Central memory CD8-positive, alpha-beta T cell (primary cell): ENCODE measurements at regions not wholly inside any gene's neighbourhood (a gene's known extent, or its start where the extent isn't known, plus 50 kb on each side); places are given as distances from the start of the nearest gene placed in this dataset.

Experiments
- ATAC-seq: fragments of 150-1000 bp; cut with Tn5 transposase; replicated peaks from 2 replicates; pipeline ENCODE4 v1.10.0; 2022; ENCODE audit warnings: mild to moderate bottlenecking, moderate FRiP score, moderate number of reproducible peaks; ENCODE audit not compliant: poor library complexity, severe bottlenecking; ENCODE audit errors: extremely low read depth
- DNase-seq, 2 donors: peaks; one replicate each; pipeline ENCODE4 v3.0.0; 2021; ENCODE audit warnings: low spot score in 2 of 2
- H3K27ac Mint-ChIP-seq: one replicate; pipeline ENCODE4 v1.8.0; 2022; ENCODE audit warnings: low read depth, mild to moderate bottlenecking, moderate library complexity, mixed read lengths
- H3K27me3 Mint-ChIP-seq: one replicate; pipeline ENCODE4 v1.8.0; 2022; ENCODE audit warnings: mixed read lengths
- H3K36me3 Mint-ChIP-seq: one replicate; pipeline ENCODE4 v1.8.0; 2022; ENCODE audit warnings: mild to moderate bottlenecking, moderate library complexity, mixed read lengths; ENCODE audit not compliant: insufficient read depth
- H3K4me1 Mint-ChIP-seq: one replicate; pipeline ENCODE4 v1.8.0; 2022; ENCODE audit warnings: mixed read lengths
- H3K4me3 Mint-ChIP-seq: one replicate; pipeline ENCODE4 v1.8.0; 2022; ENCODE audit warnings: mild to moderate bottlenecking, moderate library complexity, mixed read lengths
- H3K9me3 Mint-ChIP-seq: one replicate; pipeline ENCODE4 v1.8.0; 2022; ENCODE audit warnings: mixed read lengths

DNA sequence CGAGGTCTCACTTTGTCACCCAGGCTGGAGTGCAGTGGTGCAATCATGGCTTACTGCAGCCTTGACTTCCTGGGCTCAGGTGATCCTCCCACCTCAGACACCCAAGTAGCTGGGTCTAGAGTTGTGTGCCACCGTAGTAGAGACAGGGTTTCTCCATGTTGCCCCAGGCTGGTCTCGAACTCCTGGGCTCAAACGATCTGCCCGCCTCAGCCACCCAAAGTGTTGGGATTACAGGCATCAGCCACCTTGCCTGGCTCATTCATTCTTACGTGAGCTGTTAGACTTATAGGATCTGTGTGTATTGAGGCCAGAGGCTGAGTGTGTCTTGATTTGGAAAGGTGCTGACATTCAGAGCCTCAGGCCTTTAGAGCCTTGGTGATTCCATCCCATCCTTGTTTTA lies 128.1 kb downstream of the SLC25A47 start:
- no peaks in the 10 kb centered on the region for H3K9me3 Mint-ChIP-seq
- no peak overlapping the region for H3K4me3 Mint-ChIP-seq
- no peaks in the 10 kb centered on the region for H3K36me3 Mint-ChIP-seq
- ATAC-seq: no peak
- DNase-seq: no peak
- H3K4me1 Mint-ChIP-seq: peaks cover 5% of the 10 kb centered on the region
- no peaks in the 10 kb centered on the region for H3K27me3 Mint-ChIP-seq
- H3K27ac Mint-ChIP-seq: no peak overlapping the region

DNA sequence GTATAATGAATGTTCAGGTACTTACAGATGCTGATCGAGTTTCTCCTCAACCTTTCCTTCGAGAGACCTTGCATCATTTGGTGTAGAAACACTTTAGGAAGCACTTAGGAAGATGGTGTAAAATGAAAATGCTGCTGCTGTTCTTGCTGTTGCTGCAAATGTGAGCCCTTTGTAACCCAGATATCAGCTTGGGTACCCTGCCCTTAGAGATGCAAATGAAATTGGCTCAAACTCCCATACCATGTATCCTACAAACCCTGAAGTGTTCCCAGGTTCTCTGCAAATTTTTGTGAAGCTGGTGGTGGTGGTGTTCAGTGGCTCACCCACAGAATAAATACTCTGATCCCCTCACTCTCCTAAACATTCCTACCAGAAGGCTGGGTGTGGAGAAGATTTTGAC lies 130.8 kb downstream of the SLC25A47 start:
- Mint-ChIP-seq H3K9me3 (no peaks in the 10 kb centered on the region), H3K27ac (no peak overlapping the region)
- no peak for DNase-seq

GRCh38 chr14:100454437-100454836 lies 131.3 kb downstream of the SLC25A47 start:
- H3K36me3 Mint-ChIP-seq: no peaks in the 10 kb centered on the region
- no peak overlapping the region for H3K27ac Mint-ChIP-seq
- no peak overlapping the region for H3K4me3 Mint-ChIP-seq
- H3K4me1 Mint-ChIP-seq: peaks cover 5% of the 10 kb centered on the region
- no peaks in the 10 kb centered on the region for H3K27me3 Mint-ChIP-seq
- no peaks in the 10 kb centered on the region for H3K9me3 Mint-ChIP-seq
- DNase-seq: no peak
- no peak for ATAC-seq

More for the DNA sequence above, 130.8 kb downstream of the SLC25A47 start:
- ATAC-seq: no peak
- Mint-ChIP-seq H3K36me3 (no peaks in the 10 kb centered on the region), H3K4me1 (peaks cover 5% of the 10 kb centered on the region), H3K4me3 (no peak overlapping the region), H3K27me3 (no peaks in the 10 kb centered on the region)

GRCh38 chr14:100463937-100464336 lies 123.3 kb downstream of the BEGAIN start:
- DNase-seq (no peak), ATAC-seq (no peak)
- H3K4me1 Mint-ChIP-seq: peaks cover 11% of the 10 kb centered on the region
- no peaks in the 10 kb centered on the region for H3K27me3 Mint-ChIP-seq
- H3K27ac Mint-ChIP-seq: peak overlapping the region; percentile 38
- H3K4me3 Mint-ChIP-seq: no peak overlapping the region
- no peaks in the 10 kb centered on the region for H3K36me3 Mint-ChIP-seq
- no peaks in the 10 kb centered on the region for H3K9me3 Mint-ChIP-seq

- H3K27ac Mint-ChIP-seq: no peak overlapping the region
- H3K9me3 Mint-ChIP-seq: no peaks in the 10 kb centered on the region
- no peaks in the 10 kb centered on the region for H3K27me3 Mint-ChIP-seq
- DNase-seq (no peak), ATAC-seq (no peak)
- peaks cover 19% of the 10 kb centered on the region for H3K4me1 Mint-ChIP-seq
- no peaks in the 10 kb centered on the region for H3K36me3 Mint-ChIP-seq
- no peak overlapping the region for H3K4me3 Mint-ChIP-seq
These were observed 120.9 kb downstream of the BEGAIN start for GRCh38 chr14:100466111-100466856.

DNA sequence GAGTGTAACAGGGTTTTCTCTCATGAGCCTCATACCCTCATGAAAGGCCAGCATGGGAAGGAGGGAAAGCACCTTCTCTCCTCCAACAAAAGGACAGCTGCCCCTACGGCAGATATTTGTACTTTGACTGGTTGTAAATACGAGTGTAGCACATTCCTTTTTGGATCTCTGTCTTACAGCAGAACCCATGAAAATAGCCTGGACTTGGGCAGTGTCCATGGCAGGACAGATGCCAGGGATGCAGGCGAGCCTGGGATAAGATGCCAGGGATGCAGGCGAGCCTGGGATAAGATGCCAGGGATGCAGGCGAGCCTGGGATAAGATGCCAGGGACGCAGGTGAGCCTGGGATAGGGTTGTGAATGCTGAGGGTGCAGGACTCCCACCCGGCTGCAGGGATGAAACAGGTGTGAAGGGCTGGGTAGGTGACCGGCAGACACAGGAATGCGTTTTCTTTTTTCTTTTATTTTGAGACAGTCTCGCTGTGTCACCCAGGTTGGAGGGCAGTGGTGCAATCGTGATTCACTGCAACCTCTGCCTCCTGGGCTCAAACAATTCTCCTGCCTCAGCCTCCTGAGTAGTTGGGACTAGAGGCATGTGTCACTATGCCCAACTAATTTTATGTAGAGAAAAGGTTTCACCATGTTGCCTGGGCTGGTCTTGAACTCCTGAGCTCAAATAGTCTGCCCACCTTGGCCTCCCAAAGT lies 120.0 kb downstream of the BEGAIN start:
- Mint-ChIP-seq H3K27me3 (no peaks in the 10 kb centered on the region), H3K4me3 (no peak overlapping the region), H3K36me3 (no peaks in the 10 kb centered on the region), H3K27ac (no peak overlapping the region), H3K4me1 (peaks cover 19% of the 10 kb centered on the region), H3K9me3 (no peaks in the 10 kb centered on the region)
- ATAC-seq (no peak), DNase-seq (no peak)

DNA sequence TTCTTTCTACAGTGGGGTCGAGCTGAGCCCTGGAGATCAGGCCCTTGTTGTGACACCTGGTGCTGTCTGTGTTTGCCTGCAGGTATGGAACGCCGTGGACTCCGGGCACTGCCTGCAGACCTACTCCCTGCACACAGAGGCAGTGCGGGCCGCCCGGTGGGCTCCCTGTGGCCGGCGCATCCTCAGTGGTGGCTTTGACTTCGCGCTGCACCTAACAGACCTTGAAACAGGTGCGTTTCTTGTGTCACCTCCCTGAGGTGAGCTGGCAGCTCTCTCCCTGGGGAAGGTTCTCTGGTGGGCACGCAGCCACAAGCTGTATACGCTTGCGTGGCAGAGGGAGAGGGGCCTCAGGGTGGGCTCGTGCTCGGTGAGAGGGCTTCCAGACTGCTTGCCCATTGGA lies 119.3 kb downstream of the BEGAIN start:
- Mint-ChIP-seq H3K9me3 (no peaks in the 10 kb centered on the region), H3K4me3 (no peak overlapping the region), H3K4me1 (peaks cover 19% of the 10 kb centered on the region), H3K27me3 (no peaks in the 10 kb centered on the region), H3K27ac (no peak overlapping the region), H3K36me3 (no peaks in the 10 kb centered on the region)
- DNase-seq (no peak), ATAC-seq (no peak)

DNA sequence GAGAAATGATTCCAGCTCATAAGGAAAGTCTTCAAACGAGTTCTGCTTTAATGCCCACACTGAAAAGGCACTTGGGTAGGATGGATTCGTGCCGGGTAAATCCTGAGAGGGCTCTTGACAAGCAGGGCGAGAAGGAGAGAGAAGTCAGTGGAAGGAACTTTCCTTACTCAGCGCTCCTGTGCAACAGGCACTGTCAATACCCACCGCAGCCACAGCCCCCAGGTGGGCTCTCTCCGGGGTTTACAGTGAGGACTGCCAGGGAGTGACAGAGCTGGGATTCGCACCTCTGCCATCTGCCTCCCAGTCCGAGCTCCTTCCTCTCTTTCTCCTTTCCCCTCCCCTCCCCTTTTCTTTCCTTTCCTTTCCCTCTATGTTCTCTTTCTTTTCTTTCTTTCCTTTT lies 118.7 kb downstream of the BEGAIN start:
- no peaks in the 10 kb centered on the region for H3K27me3 Mint-ChIP-seq
- DNase-seq (no peak), ATAC-seq (no peak)
- peaks cover 15% of the 10 kb centered on the region for H3K4me1 Mint-ChIP-seq
- no peak overlapping the region for H3K4me3 Mint-ChIP-seq
- no peaks in the 10 kb centered on the region for H3K9me3 Mint-ChIP-seq
- no peaks in the 10 kb centered on the region for H3K36me3 Mint-ChIP-seq
- H3K27ac Mint-ChIP-seq: peak overlapping the region; percentile 39

- no peak for ATAC-seq
- Mint-ChIP-seq H3K4me3 (no peak overlapping the region), H3K9me3 (no peaks in the 10 kb centered on the region), H3K36me3 (no peaks in the 10 kb centered on the region), H3K27me3 (no peaks in the 10 kb centered on the region), H3K27ac (no peak overlapping the region), H3K4me1 (peaks cover 8% of the 10 kb centered on the region)
- DNase-seq: no peak
These were observed 117.3 kb downstream of the BEGAIN start for GRCh38 chr14:100469632-100470522.

DNA sequence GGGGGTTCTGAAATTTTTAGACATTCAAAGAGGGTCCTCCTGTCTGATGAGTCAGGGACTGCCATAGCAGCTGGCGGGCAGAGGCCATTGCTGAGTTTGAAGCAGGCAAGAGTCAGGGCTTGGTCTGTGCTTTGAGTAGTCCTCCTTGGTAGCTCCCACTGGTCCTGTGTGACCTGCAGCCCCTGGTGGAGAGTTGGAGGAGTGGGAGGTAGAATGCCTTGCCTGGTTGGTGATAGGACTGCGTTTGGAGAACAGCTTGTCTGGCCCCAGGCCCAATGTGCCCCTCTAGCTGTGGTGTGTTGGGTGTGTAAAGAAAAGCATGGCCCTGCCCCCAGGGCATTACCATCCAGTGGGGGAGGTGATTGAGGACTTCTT lies 116.7 kb downstream of the BEGAIN start:
- Mint-ChIP-seq H3K27ac (no peak overlapping the region), H3K9me3 (no peaks in the 10 kb centered on the region), H3K4me3 (no peak overlapping the region), H3K27me3 (no peaks in the 10 kb centered on the region), H3K36me3 (no peaks in the 10 kb centered on the region), H3K4me1 (peaks cover 8% of the 10 kb centered on the region)
- ATAC-seq (no peak), DNase-seq (no peak)

DNA sequence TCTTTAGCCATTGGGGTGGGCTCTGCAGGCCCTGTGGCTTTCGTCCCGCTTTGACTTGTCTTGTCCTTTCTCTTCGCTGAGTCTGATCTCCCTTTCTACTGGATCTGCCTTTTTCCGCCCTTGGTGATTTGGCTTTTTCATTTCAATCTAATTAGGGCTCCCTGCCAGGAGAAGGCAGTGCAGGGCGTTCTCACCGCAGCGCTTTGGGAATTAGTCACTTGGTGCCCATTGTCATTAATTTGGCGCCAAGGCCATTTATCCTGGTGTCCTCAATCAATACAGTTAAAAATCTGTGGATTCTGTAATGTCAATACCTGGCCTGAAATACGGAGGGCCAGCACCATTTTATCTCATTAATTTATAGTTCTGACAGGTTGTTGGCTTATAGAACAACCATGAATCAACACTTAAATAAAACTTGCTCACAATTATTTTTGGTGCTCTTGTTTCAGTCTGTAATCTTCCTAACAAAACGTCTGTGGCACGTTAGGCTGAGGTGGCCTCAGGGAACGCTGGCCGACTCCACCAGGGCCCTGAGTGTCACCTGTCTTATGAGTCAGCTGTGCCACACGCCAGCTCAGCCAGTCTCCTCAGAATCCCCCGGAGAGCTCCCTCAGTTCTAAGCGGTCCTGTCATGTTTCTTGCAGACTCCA lies 115.7 kb downstream of the BEGAIN start:
- Mint-ChIP-seq H3K4me3 (no peak overlapping the region), H3K4me1 (peaks cover 8% of the 10 kb centered on the region), H3K27ac (no peak overlapping the region), H3K36me3 (no peaks in the 10 kb centered on the region), H3K27me3 (no peaks in the 10 kb centered on the region), H3K9me3 (no peaks in the 10 kb centered on the region)
- no peak for ATAC-seq
- no peak for DNase-seq

- H3K4me3 Mint-ChIP-seq: no peak overlapping the region
- DNase-seq: no peak
- H3K36me3 Mint-ChIP-seq: no peaks in the 10 kb centered on the region
- H3K9me3 Mint-ChIP-seq: no peaks in the 10 kb centered on the region
- no peak for ATAC-seq
- H3K27ac Mint-ChIP-seq: no peak overlapping the region
- no peaks in the 10 kb centered on the region for H3K27me3 Mint-ChIP-seq
- peaks cover 8% of the 10 kb centered on the region for H3K4me1 Mint-ChIP-seq
These were observed 115.1 kb downstream of the BEGAIN start for GRCh38 chr14:100472094-100472455.
